Activated T-cell treated with anti-CD3 and anti-CD28 coated beads, Interleukin-2, amount 50 U/mL, for 72 hours (primary cell): ENCODE measurements at regions not wholly inside any gene's neighbourhood (a gene's known extent, or its start where the extent isn't known, plus 50 kb on each side); places are given as distances from the start of the nearest gene placed in this dataset.
"Not testable (repeated sequence)": the region's sequence is repeated elsewhere in the genome, so short reads cannot be mapped to it uniquely, and the experiment has no call there.

ENCODE experiments used
- ATAC-seq, 2 donors: fragments of 150-1000 bp; cut with Tn5 transposase; replicated peaks in 1 of 2; 2 replicates each; pipeline ENCODE4 v1.10.0; 2021; ENCODE audit warnings: moderate library complexity in 2 of 2, mild to moderate bottlenecking in 1 of 2
- DNase-seq, 2 donors: peaks; one replicate each; pipeline ENCODE4 v3.0.0; 2021 to 2022; ENCODE audit warnings: mixed read lengths in 1 of 2
- H3K27ac Mint-ChIP-seq: one replicate; pipeline ENCODE4 v1.8.0; 2022; ENCODE audit warnings: mild to moderate bottlenecking, moderate library complexity, mixed read lengths
- H3K27me3 Mint-ChIP-seq: one replicate; pipeline ENCODE4 v1.8.0; 2022; ENCODE audit warnings: low read depth, mixed read lengths
- H3K36me3 Mint-ChIP-seq, 2 donors: one replicate each; pipeline ENCODE4 v1.8.0; 2022; ENCODE audit warnings: mixed read lengths in 2 of 2, mild to moderate bottlenecking in 1 of 2; ENCODE audit not compliant: insufficient read depth in 2 of 2
- H3K4me1 Mint-ChIP-seq: one replicate; pipeline ENCODE4 v1.8.0; 2022; ENCODE audit warnings: low read depth, mixed read lengths
- H3K4me3 Mint-ChIP-seq, 2 donors: one replicate each; pipeline ENCODE4 v1.8.0; 2022; ENCODE audit warnings: mild to moderate bottlenecking in 2 of 2, mixed read lengths in 2 of 2, moderate library complexity in 2 of 2
- H3K9me3 Mint-ChIP-seq, 2 donors: one replicate each; pipeline ENCODE4 v1.8.0; 2022; ENCODE audit warnings: mixed read lengths in 2 of 2

DNA sequence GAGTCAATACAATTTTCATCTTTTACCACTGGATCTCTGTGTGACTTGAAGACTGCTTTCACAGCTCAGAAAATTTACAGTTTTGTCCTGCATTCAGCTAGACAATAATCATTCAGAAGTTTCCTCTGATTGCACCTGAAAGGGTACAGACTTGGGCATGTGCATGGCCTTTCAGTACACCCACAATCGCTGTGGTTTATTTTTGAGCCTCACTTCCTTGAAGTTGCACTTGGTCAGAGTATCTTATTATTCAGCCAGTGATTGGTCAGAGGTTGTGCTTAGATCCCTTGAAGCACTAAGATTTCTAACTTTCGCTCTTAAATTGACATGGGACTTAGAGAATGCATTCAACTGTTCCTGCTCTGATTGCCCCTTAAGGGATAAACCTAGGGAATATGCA, 508.2 kb downstream of the FAM181B start:
- peaks cover 4% of the 10 kb centered on the region for H3K27me3 Mint-ChIP-seq
- H3K9me3 Mint-ChIP-seq, result peaks cover 0 to 3% of the 10 kb centered on the region in 2 donors
- no peak overlapping the region for H3K4me3 Mint-ChIP-seq
- ATAC-seq (no peak), DNase-seq (no peak)
- no peak overlapping the region for H3K27ac Mint-ChIP-seq
- H3K4me1 Mint-ChIP-seq, result no peaks in the 10 kb centered on the region
- no peaks in the 10 kb centered on the region for H3K36me3 Mint-ChIP-seq

DNA sequence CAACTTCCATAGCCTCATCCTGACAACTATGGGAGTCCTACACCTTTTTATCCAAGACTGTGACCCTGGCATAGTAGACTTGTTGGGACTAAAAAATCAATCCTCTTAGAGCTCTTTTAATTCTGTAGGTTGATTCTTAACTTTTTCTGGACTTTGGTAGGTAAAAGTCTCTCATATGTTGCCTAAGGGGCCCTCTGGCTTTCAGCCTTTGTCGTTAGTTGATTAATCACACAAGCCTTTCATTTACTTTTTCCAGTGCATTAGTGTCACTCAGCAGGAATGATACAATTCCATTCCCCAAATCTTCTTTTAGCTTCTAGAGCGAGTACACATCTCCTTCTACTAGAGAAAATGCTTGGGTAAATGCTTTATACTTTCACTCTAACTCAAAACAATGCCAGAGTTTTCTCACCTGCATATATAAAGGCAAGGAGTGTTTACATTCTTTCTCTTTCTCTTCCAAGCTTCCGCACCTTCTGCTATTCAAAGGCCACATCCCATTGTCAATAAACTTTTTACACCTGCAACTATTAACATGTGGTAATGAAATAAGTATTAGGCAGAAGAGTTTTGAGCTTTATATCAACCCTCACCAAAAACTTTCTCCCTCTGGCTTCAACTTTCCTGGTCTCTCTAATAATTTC, 516.6 kb downstream of the FAM181B start:
- H3K36me3 Mint-ChIP-seq, result no peaks in the 10 kb centered on the region
- no peak overlapping the region for H3K4me3 Mint-ChIP-seq
- DNase-seq (no peak), ATAC-seq (no peak)
- no peak overlapping the region for H3K27ac Mint-ChIP-seq
- peaks cover 0 to 1% of the 10 kb centered on the region in 2 donors for H3K9me3 Mint-ChIP-seq
- H3K4me1 Mint-ChIP-seq, result no peaks in the 10 kb centered on the region
- H3K27me3 Mint-ChIP-seq, result no peaks in the 10 kb centered on the region

DNA sequence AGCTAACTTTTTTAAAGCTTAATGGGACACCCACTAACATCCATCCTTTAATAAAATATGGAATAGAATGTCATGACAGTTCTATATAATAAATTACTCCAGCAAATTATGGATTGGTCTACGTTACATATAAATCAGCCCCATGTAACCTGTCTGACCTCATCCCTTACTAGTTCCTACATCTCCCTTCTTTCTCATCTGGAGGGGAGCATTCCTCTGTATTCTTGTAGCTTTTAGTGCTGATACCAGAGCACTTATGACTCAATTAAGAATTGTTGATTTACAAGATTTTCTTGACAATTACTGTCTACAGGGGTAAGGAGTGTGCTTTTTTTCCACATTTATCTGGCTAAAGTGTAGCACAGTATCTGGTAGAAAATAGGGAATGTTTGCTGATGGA, 523.7 kb downstream of the FAM181B start:
- Mint-ChIP-seq H3K27me3 (no peaks in the 10 kb centered on the region), H3K27ac (no peak overlapping the region), H3K4me3 (no peak overlapping the region), H3K4me1 (no peaks in the 10 kb centered on the region), H3K36me3 (no peaks in the 10 kb centered on the region), H3K9me3 (peaks cover 0 to 1% of the 10 kb centered on the region in 2 donors)
- DNase-seq (no peak), ATAC-seq (no peak)

DNA sequence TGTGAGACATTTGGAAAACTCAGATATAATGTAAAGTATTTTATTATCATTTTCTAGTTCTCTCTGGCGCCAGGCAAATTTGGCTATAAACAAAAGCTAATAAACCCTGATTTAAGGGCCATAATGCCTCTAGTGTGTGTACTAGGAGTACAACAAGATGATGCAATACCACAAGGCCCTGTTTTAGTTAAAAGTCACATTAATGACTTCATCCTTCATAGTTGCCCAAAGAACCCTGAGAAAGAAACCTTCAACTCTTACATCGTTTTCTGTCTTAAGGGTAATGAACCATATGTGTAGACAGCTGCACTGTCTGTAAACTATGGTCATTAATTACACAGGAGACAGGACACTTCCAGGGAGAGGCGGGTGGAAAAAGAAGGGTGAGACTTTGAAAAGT, 538.4 kb downstream of the FAM181B start:
- H3K36me3 Mint-ChIP-seq, result no peaks in the 10 kb centered on the region
- H3K9me3 Mint-ChIP-seq, result peaks cover 0 to 2% of the 10 kb centered on the region in 2 donors
- no peak overlapping the region for H3K4me3 Mint-ChIP-seq
- no peak for ATAC-seq
- H3K27me3 Mint-ChIP-seq, result no peaks in the 10 kb centered on the region
- H3K27ac Mint-ChIP-seq, result no peak overlapping the region
- DNase-seq, result no peak
- H3K4me1 Mint-ChIP-seq, result no peaks in the 10 kb centered on the region

DNA sequence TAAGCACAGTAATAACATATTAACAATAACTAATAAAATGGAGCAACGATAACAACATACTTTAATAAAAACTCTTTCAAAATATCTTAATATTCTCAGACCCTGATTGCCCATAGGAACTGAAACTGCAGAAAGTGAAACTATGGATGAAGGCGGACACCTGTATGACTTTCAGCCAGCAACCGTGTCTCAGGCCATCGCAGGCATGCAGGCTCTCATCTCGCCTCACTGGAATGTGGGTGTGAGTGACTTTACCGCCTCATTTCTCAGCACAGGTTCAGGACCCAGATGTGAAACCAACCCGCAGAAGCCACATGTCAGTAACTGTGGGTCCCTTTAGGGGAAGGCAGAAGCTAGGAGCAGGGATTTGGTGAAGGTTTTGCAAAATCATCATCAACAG, 539.1 kb downstream of the FAM181B start:
- Mint-ChIP-seq H3K4me1 (no peaks in the 10 kb centered on the region), H3K9me3 (peaks cover 0 to 2% of the 10 kb centered on the region in 2 donors), H3K27me3 (no peaks in the 10 kb centered on the region), H3K36me3 (no peaks in the 10 kb centered on the region), H3K27ac (no peak overlapping the region), H3K4me3 (no peak overlapping the region)
- ATAC-seq (no peak), DNase-seq (no peak)

DNA sequence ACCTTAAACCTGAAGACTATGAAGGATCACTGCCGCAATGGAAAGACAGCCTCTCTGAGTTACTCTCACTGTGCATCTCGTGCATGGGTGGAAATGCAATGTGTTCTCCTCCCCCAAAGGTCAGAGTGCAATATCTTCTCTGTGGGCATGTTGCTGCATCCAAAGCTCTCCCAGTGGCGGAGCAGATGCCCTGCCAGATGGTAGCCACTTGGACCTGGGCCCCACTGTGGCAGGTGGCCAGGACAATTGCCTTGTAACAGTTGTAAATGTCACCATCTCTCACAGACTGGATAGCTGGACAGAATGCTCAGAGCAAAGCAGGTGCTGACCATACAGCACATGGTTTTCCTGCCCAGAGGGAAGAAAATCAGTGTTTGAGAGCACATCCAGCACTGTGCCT, 542.0 kb downstream of the FAM181B start:
- Mint-ChIP-seq H3K9me3 (peaks cover 0 to 2% of the 10 kb centered on the region in 2 donors), H3K4me1 (no peaks in the 10 kb centered on the region), H3K27me3 (no peaks in the 10 kb centered on the region), H3K36me3 (no peaks in the 10 kb centered on the region), H3K27ac (no peak overlapping the region), H3K4me3 (no peak overlapping the region)
- DNase-seq (no peak), ATAC-seq (no peak)

DNA sequence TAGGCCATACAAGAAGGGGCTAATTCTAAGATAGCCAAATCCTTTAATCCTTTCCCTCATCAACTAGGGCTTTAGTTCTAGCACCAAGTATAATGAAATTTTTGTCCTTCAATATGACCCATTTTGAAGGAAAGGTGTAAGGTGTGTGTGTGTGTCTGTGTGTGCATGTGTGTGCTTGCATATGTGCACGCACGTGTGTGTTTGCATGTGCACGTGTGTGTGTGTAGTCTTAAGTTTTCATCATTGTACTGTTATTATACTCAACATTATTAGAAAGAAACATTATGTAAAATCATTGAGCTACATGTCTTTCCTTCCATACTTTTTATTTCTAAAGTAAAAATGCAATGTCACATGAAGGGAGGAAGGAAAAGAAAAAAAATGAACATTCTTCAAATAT, 547.7 kb downstream of the FAM181B start:
- no peak for ATAC-seq
- Mint-ChIP-seq H3K4me1 (no peaks in the 10 kb centered on the region), H3K27ac (no peak overlapping the region), H3K27me3 (no peaks in the 10 kb centered on the region), H3K36me3 (no peaks in the 10 kb centered on the region), H3K4me3 (no peak overlapping the region), H3K9me3 (peaks cover 0 to 2% of the 10 kb centered on the region in 2 donors)
- DNase-seq, result no peak

DNA sequence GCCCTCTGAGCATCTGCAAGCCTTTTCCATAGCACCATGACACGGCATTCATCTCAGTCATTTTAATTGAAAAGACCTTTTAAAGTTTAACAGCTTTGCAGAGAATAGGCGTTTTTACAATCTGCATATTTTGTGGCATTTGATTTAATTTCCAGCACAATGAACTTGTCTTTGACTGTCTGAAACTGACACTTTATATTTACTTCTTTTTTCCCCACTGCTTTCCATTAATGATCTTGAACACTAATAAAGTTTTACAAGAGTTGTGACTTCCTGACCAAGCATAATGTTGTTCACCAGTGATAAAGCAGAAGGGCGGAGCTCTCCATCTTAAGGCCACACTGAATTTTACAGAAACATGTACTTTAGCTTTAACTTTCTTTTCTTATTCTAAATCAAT, 548.7 kb downstream of the FAM181B start:
- Mint-ChIP-seq H3K27me3 (no peaks in the 10 kb centered on the region), H3K4me3 (no peak overlapping the region), H3K27ac (no peak overlapping the region), H3K4me1 (no peaks in the 10 kb centered on the region), H3K9me3 (no peaks in the 10 kb centered on the region), H3K36me3 (no peaks in the 10 kb centered on the region)
- ATAC-seq, result no peak
- no peak for DNase-seq

DNA sequence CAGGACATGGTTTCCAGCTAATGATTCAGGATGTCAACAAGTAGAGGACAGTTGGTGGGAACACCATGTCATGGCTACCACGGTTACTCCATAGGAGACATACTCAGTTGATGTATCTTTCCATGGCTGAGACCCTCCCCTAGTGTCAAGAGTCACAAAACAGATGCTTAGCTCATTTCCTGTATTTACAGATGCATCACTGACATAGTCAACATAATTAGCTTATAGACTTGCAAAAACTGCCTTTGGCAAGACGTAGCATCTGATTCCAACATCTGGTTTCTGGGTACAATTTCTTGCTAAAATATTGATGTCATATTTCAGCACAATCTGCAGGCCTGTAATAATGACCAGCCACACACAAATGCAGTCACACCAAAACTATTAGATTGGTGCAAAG, 550.3 kb downstream of the FAM181B start:
- no peaks in the 10 kb centered on the region for H3K27me3 Mint-ChIP-seq
- no peak overlapping the region for H3K4me3 Mint-ChIP-seq
- H3K4me1 Mint-ChIP-seq, result no peaks in the 10 kb centered on the region
- ATAC-seq (no peak), DNase-seq (no peak)
- H3K36me3 Mint-ChIP-seq, result no peaks in the 10 kb centered on the region
- no peak overlapping the region for H3K27ac Mint-ChIP-seq
- no peaks in the 10 kb centered on the region for H3K9me3 Mint-ChIP-seq

DNA sequence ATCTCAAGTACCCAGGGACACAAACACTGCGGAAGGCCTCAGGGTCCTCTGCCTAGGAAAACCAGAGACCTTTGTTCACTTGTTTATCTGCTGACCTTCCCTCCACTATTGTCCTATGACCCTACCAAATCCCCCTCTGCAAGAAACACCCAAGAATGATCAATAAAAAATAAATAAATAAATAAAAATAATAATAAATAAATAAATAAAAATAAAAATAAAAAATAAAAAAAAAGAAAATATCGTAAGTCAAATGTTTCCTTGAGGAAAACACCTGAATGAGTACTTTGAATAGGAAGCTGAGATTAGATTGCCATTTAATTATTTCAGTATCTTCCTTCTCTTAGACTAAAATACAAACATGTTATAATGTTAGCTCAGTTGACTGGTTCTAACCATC, 551.0 kb downstream of the FAM181B start:
- not testable (repeated sequence) for H3K27me3 Mint-ChIP-seq, H3K36me3 Mint-ChIP-seq, H3K9me3 Mint-ChIP-seq, H3K4me3 Mint-ChIP-seq, H3K27ac Mint-ChIP-seq, H3K4me1 Mint-ChIP-seq, DNase-seq, ATAC-seq

DNA sequence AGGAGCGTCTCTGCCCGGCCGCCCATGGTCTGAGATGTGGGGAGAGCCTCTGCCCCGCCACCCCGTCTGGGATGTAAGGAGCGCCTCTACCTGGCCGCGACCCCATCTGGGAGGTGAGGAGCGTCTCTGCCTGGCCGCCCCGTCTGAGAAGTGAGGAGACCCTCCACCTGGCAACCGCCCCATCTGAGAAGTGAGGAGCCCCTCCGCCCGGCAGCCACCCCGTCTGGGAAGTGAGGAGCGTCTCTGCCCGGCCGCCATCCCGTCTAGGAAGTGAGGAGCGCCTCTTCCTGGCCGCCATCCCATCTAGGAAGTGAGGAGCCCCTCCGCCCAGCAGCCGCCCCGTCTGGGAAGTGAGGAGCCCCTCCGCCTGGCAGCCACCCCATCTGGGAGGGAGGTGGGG, 551.9 kb downstream of the FAM181B start:
- H3K27me3 Mint-ChIP-seq, DNase-seq, H3K9me3 Mint-ChIP-seq, H3K36me3 Mint-ChIP-seq, H3K4me3 Mint-ChIP-seq, H3K27ac Mint-ChIP-seq, H3K4me1 Mint-ChIP-seq, ATAC-seq: not testable (repeated sequence)

DNA sequence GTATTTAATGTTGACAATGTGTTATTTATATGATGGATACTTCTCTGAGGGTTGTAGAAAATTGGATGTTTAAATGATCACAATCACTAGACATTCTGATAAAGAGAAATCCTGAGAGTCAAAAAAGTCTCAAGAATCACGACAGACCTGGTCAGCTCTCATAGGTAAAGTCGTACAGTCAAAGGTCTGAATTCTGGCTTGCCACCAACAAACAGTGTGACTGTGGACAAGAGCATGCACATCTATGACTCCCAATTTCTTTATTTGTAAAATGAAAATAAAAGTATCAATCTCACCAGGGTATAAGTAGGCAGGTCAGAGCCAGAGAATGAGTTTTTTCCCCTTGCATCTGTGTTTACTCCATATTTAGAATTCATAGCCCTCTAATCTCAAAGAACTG, 556.7 kb downstream of the FAM181B start:
- no peaks in the 10 kb centered on the region for H3K4me1 Mint-ChIP-seq
- DNase-seq (no peak), ATAC-seq (no peak)
- peaks cover 0 to under 1% of the 10 kb centered on the region in 2 donors for H3K9me3 Mint-ChIP-seq
- H3K27ac Mint-ChIP-seq, result no peak overlapping the region
- H3K36me3 Mint-ChIP-seq, result no peaks in the 10 kb centered on the region
- H3K27me3 Mint-ChIP-seq, result no peaks in the 10 kb centered on the region
- H3K4me3 Mint-ChIP-seq, result no peak overlapping the region

DNA sequence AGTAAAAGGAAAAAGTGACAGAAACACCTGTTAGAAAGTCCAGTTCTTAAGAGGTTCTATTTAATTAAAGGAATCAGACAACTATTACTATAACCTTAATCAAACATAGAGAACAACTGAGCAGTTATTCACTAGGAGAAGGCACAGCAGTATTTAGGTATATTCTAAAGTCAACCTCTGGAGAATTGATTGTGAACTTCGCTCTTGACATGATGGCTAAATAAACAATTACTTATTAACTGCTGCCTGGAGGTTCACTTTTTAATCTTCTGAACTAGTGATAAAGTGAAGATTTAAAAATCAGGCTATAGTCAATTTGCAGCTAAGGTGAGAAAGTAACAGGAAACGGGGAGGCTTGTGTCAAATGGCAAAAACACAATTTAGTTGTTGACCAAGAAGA, 557.3 kb downstream of the FAM181B start:
- ATAC-seq, result no peak
- Mint-ChIP-seq H3K27ac (no peak overlapping the region), H3K27me3 (no peaks in the 10 kb centered on the region), H3K4me3 (no peak overlapping the region), H3K4me1 (no peaks in the 10 kb centered on the region), H3K9me3 (peaks cover 0 to 1% of the 10 kb centered on the region in 2 donors), H3K36me3 (no peaks in the 10 kb centered on the region)
- DNase-seq, result no peak

DNA sequence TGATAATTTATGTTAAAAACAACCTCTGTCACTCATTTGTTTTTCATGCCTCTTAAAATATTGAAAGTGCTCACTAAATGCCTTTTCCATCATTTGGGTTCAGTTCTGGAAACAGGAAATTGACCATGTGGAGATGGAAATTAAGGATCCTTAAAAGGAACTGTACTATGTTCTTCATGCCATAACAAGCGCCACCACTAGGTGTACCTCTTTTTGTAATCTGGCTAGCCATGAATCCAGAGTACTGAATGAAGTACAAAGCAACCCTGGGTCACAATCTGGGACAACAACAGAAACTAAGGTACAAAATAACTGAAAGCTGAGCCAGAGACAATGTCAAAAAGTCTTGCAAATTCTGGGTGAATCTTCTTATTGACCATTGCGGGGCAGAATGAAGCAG, 559.1 kb downstream of the FAM181B start:
- H3K27me3 Mint-ChIP-seq, result no peaks in the 10 kb centered on the region
- no peak overlapping the region for H3K27ac Mint-ChIP-seq
- ATAC-seq (no peak), DNase-seq (no peak)
- H3K4me1 Mint-ChIP-seq, result no peaks in the 10 kb centered on the region
- no peaks in the 10 kb centered on the region for H3K36me3 Mint-ChIP-seq
- peaks cover 0 to 1% of the 10 kb centered on the region in 2 donors for H3K9me3 Mint-ChIP-seq
- H3K4me3 Mint-ChIP-seq, result no peak overlapping the region
